HG02884 (cell line): ENCODE measurements at regions not wholly inside any gene's neighbourhood (a gene's known extent, or its start where the extent isn't known, plus 50 kb on each side); places are given as distances from the start of the nearest gene placed in this dataset.
"Not testable (repeated sequence)": the region's sequence is repeated elsewhere in the genome, so short reads cannot be mapped to it uniquely, and the experiment has no call there.

Experiments
- ATAC-seq: cut with Tn5 transposase; IDR thresholded peaks from one replicate; pipeline ENCODE4 v1.9.1; 2021; ENCODE audit warnings: mild to moderate bottlenecking, moderate library complexity; ENCODE audit not compliant: unreplicated experiment

- ATAC-seq: no peak
Observed at GRCh38 chr9:90107726-90108655, 503.2 kb downstream of the GADD45G start.

DNA sequence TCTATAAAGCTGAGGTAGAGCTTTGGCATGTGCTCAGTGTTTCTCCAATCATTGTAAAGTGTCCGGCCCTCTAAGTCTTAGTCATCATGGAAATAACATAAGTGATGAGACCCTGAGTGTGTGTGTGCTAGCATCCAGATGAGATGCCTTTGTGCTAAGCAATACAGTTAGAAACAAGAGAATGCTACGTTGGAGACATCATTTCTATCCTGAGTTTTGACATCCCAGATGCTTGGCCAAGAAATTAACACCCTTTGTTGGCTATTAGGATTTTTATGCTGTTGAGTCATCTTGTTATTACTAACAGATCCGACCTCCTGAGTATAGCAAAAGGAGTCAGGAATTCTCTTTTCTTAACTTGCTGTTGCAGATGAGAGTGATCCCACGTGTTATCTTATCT lies 508.0 kb downstream of the GADD45G start:
- ATAC-seq: no peak

- no peak for ATAC-seq
Observed at GRCh38 chr9:90114641-90115425, 510.0 kb downstream of the GADD45G start.

- no peak for ATAC-seq
Observed at GRCh38 chr9:90121762-90122161, 517.0 kb downstream of the GADD45G start.

GRCh38 chr9:90124961-90125360 lies 517.7 kb downstream of the DIRAS2 start:
- ATAC-seq: no peak

DNA sequence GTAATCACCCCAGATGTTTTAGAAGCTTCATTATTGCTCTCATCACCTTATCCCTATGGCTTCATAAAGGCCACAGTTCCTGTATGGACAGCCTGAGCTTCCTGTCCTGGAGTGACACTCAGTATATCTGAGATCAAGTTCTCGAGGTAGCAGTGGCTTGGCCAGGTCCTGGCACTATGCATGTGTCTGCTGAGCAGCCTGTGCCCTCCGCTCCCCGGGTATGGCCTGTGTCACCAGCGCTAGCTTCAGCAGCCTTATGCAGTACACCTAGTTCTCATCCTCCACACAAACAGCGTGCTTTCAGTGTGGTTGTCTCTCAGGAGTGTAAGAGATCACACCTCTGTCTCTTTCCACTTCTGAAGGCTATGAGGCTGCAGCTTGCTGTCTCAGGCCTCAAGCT lies 514.7 kb downstream of the DIRAS2 start:
- ATAC-seq: no peak

GRCh38 chr9:90128587-90129190 lies 513.9 kb downstream of the DIRAS2 start:
- ATAC-seq: no peak

DNA sequence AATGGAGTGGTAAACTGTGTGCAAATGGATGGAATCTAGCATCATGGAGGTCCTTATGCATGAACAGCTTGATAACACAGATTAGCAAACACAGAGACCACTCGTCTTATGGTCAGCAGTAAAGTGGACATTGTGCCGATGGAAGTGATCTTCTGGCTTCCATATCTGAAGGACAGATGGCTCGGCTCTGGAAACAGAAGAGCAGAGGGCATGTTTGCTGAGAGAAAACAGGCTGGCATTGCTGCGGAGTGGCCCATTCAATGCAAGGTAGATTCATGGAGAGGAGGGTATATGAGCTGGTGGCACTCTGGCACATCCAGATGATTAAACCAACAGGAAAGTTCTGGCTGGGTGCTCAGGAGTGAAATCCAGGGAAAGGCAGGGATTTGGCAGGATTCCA lies 513.2 kb downstream of the DIRAS2 start:
- no peak for ATAC-seq

- no peak for ATAC-seq
Observed at GRCh38 chr9:90131568-90131967, 511.1 kb downstream of the DIRAS2 start.

DNA sequence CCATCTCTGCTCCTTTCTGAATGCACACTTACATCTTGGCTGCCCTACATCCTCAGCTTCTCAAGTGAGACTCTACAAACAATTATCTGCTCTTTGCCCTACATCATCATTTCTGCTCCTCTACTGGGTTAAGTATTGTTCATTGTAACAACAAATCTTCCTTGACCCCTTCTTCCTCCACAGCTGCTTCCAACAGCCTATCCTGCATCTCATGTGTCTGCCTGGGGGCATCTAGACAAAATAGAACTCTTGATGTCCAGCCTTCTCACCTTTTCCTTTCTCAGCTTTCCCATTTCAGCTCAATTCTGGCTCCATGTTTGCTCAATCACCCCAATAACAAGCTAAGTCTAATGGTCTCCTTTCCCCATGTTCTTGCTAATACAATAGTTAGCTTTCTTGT lies 509.8 kb downstream of the DIRAS2 start:
- no peak for ATAC-seq

GRCh38 chr9:90137801-90138200 lies 504.8 kb downstream of the DIRAS2 start:
- no peak for ATAC-seq

DNA sequence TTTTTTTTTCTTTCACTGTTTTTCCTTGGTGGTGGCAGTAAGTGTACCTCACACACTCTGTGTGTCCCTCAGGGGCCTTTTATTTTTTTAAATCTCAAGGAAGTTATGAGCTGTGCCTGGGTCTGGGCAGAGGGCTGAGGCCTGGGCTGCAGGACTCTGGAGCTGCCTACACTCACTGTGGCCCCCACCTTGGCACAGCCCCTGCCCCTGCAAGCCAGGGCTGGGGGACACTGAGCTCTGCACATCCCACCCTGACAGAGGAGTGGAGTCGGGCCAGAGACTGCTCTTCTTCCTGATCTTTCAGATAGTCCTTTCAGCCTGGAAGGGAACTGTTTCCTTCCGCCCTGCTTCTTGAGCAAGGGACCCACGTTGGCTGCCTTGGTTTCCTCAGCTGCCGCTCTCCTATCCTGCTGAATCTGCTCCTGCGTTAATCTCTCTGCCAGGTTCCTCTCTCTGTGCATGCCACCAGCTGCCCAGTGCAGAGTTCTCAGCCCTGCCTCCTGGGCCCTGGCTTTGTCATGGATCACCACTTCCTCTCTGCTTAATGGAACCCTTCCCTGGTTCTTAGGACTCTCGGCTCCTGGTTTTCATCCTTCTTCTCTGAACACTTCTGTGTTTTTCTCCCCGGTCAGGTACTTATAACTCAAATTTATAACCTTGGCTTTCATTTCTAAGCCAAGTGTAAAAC lies 502.3 kb downstream of the DIRAS2 start:
- no peak for ATAC-seq

DNA sequence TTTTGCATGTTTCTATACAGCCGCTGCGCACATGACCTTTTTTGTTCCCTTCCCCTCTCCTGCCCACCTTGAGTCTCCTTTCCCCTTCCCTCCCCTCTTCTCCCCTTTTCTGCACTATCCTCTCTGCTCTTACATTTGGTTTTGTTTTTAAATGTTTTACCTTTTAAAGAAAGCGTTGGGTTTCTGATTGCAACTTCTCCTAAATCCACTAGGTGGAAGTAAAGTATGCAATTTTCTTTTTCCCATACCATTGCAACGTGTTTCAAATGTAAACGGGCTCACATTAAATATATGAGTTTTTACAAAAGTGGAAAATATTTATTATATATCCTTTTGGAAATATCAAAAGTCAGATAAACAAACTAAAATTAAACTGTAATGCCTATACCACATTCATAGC lies 500.9 kb downstream of the DIRAS2 start:
- no peak for ATAC-seq

- ATAC-seq: no peak
Observed at GRCh38 chr9:90142580-90142979, 500.0 kb downstream of the DIRAS2 start.

DNA sequence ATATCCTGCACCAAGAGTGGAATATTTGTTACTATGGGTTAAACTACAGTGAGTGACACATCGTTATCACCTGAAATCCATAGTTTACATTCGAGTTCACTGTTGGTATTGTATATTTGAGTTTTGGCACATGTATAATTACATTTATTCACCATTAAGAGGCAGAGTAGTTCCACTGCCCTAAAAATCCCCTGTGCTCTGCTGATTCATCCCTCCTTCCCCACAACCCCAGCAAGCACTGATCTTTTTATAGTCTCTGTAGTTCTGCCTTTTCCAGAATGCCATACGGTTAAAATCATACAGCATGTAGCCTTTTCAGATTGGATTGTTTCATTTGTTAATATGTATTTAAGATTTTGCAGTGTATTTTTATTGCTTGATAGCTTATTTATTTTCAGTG lies 495.2 kb downstream of the DIRAS2 start:
- ATAC-seq: no peak

GRCh38 chr9:90156318-90156717 lies 486.3 kb downstream of the DIRAS2 start:
- no peak for ATAC-seq

- ATAC-seq: no peak
Observed at GRCh38 chr9:90162326-90162725, 480.3 kb downstream of the DIRAS2 start.

DNA sequence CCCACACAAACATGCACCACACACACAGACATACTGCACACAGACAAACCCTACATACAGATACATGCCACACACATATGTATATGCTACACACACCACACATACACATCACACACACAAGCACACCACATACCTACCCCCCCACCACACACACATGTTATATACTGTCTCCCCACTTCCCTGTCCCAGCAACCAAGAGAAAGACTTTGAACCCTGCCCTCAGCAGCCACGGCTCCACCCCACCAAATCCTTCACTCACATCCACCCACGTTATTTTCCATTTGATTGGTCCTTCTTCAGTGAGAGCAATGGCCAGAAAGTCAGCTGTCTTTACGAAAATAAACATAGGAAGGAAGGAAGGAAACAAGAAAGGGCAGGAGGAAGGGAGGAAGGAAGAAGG lies 479.8 kb downstream of the DIRAS2 start:
- no peak for ATAC-seq

DNA sequence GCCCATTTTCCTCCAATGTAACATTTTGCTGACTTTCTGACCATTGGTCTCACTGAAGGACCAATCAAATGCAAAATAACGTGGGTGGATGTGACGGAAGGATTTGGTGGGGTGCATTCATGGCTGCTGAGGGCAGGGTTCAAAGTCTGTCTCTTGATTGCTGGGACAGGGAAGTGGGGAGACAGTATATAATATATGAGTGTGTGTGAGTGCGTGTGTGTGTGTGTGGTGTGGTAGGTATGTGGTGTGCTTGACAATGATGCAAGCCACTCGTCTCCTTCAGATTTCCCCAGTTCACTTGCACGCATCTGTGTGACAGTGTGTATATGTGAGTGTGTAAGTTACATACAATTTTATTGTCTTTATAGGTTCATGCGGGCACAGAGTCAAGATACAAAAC lies 477.3 kb downstream of the DIRAS2 start:
- ATAC-seq: no peak

- not testable (repeated sequence) for ATAC-seq
Observed at GRCh38 chr9:90166374-90166773, 476.2 kb downstream of the DIRAS2 start.

DNA sequence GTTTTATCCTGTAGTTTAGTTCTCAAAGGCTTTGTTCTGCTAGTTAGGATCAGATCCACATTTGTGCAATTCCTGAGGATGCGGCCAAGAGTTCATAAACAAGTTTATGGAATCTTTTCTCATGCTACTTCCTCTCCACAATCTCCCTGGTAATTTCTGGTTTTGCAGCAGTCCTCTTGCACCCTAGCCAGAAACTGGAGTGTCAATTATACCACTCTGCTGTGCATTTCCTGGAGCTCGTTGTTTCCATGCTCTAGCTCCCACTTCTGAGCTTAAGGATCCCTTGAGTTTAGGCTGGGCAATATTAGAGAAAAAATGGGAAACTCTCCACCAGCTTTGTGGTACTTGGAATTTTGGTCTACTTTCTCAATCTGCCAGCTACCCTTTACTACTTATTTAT lies 474.7 kb downstream of the DIRAS2 start:
- ATAC-seq: no peak
